NB4 (cell line): ENCODE measurements at regions not wholly inside any gene's neighbourhood (a gene's known extent, or its start where the extent isn't known, plus 50 kb on each side); places are given as distances from the start of the nearest gene placed in this dataset.

Experiments used
- DNase-seq: peaks from one replicate; pipeline ENCODE4 v3.0.0; 2010; ENCODE audit warnings: low read depth
- H3K4me3 ChIP-seq: one replicate; pipeline ENCODE4 v1.5.1; 2011; ENCODE audit warnings: mild to moderate bottlenecking, low read depth, low read length, moderate library complexity
- MAX ChIP-seq: IDR thresholded peaks from 2 replicates; pipeline ENCODE4 v1.6.1; 2011; ENCODE audit warnings: low read depth, low read length
- MYC ChIP-seq: IDR thresholded peaks from 2 replicates; pipeline ENCODE4 v1.6.1; 2011; ENCODE audit warnings: low read depth, low read length
- POLR2A ChIP-seq: IDR thresholded peaks from 2 replicates; pipeline ENCODE4 v1.6.1; 2011; ENCODE audit warnings: mild to moderate bottlenecking; ENCODE audit not compliant: insufficient read length; ENCODE audit errors: extremely low read depth
- TF ChIP-seq, protein P1 (sequence below): IDR thresholded peaks from one replicate; pipeline ENCODE4 v1.5.1; 2012; ENCODE audit warnings: low read depth, low read length

DNA sequence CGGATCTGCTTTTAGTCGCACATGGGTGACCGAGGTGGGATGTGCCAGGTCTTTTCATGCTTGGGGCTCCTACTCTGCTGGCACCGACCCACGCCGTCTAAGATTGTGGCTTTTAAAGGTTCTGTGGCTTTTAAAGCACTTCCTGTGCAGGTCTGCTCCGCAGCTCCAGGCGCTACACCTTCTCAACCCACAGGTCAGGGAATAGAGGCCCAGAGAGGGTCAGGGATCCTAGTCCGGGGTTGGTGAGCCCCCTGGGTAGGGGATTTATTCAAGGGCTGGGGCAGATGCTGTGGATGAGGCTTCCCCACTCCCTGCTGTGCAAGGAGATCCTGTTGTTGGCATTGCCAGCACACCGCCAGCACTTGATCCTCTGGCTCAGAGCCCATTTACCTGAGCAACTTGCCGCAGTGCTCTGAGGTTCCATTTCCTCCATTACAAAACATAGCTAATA lies 212.8 kb upstream of the RAB4A start:
- TF ChIP-seq POLR2A: no peak
- no peak for TF ChIP-seq MYC
- TF ChIP-seq, protein P1, sequence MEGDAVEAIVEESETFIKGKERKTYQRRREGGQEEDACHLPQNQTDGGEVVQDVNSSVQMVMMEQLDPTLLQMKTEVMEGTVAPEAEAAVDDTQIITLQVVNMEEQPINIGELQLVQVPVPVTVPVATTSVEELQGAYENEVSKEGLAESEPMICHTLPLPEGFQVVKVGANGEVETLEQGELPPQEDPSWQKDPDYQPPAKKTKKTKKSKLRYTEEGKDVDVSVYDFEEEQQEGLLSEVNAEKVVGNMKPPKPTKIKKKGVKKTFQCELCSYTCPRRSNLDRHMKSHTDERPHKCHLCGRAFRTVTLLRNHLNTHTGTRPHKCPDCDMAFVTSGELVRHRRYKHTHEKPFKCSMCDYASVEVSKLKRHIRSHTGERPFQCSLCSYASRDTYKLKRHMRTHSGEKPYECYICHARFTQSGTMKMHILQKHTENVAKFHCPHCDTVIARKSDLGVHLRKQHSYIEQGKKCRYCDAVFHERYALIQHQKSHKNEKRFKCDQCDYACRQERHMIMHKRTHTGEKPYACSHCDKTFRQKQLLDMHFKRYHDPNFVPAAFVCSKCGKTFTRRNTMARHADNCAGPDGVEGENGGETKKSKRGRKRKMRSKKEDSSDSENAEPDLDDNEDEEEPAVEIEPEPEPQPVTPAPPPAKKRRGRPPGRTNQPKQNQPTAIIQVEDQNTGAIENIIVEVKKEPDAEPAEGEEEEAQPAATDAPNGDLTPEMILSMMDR: no peak
- TF ChIP-seq MAX: no peak
- H3K4me3 ChIP-seq: no peak overlapping the region
- DNase-seq: no peak

DNA sequence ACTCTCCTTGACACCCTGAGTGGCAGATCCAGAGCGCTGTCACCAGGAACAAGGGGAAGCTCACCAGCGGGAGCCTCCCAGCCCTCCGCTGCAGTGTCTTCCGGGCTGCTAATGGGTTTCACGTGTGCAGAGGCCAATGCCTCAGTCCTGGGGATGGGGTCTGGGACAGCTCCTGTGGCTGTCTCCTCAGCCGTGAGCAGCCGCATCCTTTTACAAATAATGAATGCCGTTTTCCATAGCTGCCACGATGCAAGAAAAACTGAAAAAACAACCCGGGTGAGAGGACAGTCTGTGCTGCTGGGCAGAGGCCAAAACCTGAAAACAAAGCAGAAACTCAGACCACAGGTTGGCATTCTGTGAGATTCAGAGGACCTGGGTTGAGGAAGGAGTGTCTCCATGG lies 212.2 kb upstream of the RAB4A start:
- no peak for DNase-seq
- H3K4me3 ChIP-seq: no peak overlapping the region
- TF ChIP-seq MYC: no peak
- TF ChIP-seq MAX: no peak
- no peak for TF ChIP-seq POLR2A
- TF ChIP-seq, protein P1: no peak

- TF ChIP-seq POLR2A (no peak), MAX (no peak), MYC (no peak)
- TF ChIP-seq, protein P1: no peak
- no peak overlapping the region for H3K4me3 ChIP-seq
- no peak for DNase-seq
These were observed 211.0 kb upstream of the RAB4A start for GRCh38 chr1:229059671-229060539.

DNA sequence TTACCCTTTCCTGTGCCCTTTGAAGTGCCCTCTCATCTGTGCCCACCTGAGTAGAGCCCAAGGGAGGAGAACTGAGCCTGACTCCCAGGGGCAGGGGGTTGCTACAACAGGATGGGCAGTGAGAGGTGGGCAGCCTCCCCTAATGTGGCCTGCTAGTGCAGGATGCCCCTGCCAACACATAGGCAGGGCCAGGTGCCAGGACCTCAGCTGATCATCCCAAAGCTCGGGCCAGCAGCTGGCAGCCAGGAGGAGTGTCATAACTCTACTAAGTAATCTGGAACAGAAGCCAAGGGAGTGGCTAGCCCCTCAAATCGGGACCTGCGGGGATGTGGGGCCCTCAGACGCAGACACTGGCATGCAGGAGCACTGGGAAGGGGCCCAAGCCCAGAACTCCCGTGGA lies 208.8 kb upstream of the RAB4A start:
- TF ChIP-seq POLR2A (no peak), MAX (no peak), MYC (no peak)
- TF ChIP-seq, protein P1: no peak
- no peak for DNase-seq
- H3K4me3 ChIP-seq: no peak overlapping the region

GRCh38 chr1:229063154-229063773 lies 207.6 kb upstream of the RAB4A start:
- no peak for DNase-seq
- TF ChIP-seq POLR2A (no peak), MAX (no peak), MYC (no peak)
- TF ChIP-seq, protein P1: no peak
- no peak overlapping the region for H3K4me3 ChIP-seq
